ENCODE measurements at regions not wholly inside any gene's neighbourhood (a gene's known extent, or its start where the extent isn't known, plus 50 kb on each side); places are given as distances from the start of the nearest gene placed in this dataset.

GRCh38 chr19:29263305-29264135 is 50.6 kb upstream of the UQCRFS1 start:
- DNase-seq, result no peak

GRCh38 chr19:29264897-29265296 is 51.9 kb upstream of the UQCRFS1 start:
- DNase-seq, result no peak

- no peak for DNase-seq
Measured at GRCh38 chr19:29265436-29265835, 52.5 kb upstream of the UQCRFS1 start.

GRCh38 chr19:29266001-29266400 is 53.0 kb upstream of the UQCRFS1 start:
- no peak for DNase-seq

GRCh38 chr19:29266603-29267002 is 53.7 kb upstream of the UQCRFS1 start:
- DNase-seq, result no peak

GRCh38 chr19:29267701-29268100 is 54.8 kb upstream of the UQCRFS1 start:
- DNase-seq, result no peak

- no peak for DNase-seq
Measured at GRCh38 chr19:29268103-29268502, 55.2 kb upstream of the UQCRFS1 start.

- no peak for DNase-seq
Measured at GRCh38 chr19:29268721-29269393, 55.9 kb upstream of the UQCRFS1 start.

- no peak for DNase-seq
Measured at GRCh38 chr19:29269641-29270040, 56.7 kb upstream of the UQCRFS1 start.

GRCh38 chr19:29271341-29271740 is 58.4 kb upstream of the UQCRFS1 start:
- DNase-seq, result no peak

- no peak for DNase-seq
Measured at GRCh38 chr19:29271911-29272310, 59.0 kb upstream of the UQCRFS1 start.

- no peak for DNase-seq
Measured at GRCh38 chr19:29273000-29273640, 60.2 kb upstream of the UQCRFS1 start.

- no peak for DNase-seq
Measured at GRCh38 chr19:29275266-29275665, 62.3 kb upstream of the UQCRFS1 start.

- DNase-seq, result no peak
Measured at GRCh38 chr19:29277102-29277501, 64.2 kb upstream of the UQCRFS1 start.

GRCh38 chr19:29278716-29279115 is 65.8 kb upstream of the UQCRFS1 start:
- no peak for DNase-seq

GRCh38 chr19:29283366-29283765 is 70.4 kb upstream of the UQCRFS1 start:
- no peak for DNase-seq

- no peak for DNase-seq
Measured at GRCh38 chr19:29285187-29285687, 72.3 kb upstream of the UQCRFS1 start.

- DNase-seq, result no peak
Measured at GRCh38 chr19:29285878-29286277, 72.9 kb upstream of the UQCRFS1 start.

GRCh38 chr19:29287061-29287460 is 74.1 kb upstream of the UQCRFS1 start:
- no peak for DNase-seq

- DNase-seq, result no peak
Measured at GRCh38 chr19:29288256-29288655, 75.3 kb upstream of the UQCRFS1 start.

GRCh38 chr19:29289020-29289419 is 76.1 kb upstream of the UQCRFS1 start:
- no peak for DNase-seq

GRCh38 chr19:29290853-29291252 is 77.9 kb upstream of the UQCRFS1 start:
- DNase-seq, result no peak

- no peak for DNase-seq
Measured at GRCh38 chr19:29292153-29292552, 79.2 kb upstream of the UQCRFS1 start.

Measured in right kidney (tissue), 1 donor.